ENCODE measurements at regions not wholly inside any gene's neighbourhood (a gene's known extent, or its start where the extent isn't known, plus 50 kb on each side); places are given as distances from the start of the nearest gene placed in this dataset.
"Not testable (repeated sequence)": the region's sequence is repeated elsewhere in the genome, so short reads cannot be mapped to it uniquely, and the experiment has no call there.

- Histone ChIP-seq H3K27me3 (no peaks in the 10 kb centered on the region), H3K9me3 (peaks cover 0 to 49% (median 17%) of the 10 kb centered on the region in 11 donors), H3K27ac (no peak overlapping the region), H3K4me1 (no peaks in the 10 kb centered on the region), H3K36me3 (no peaks in the 10 kb centered on the region), H3K4me3 (no peak overlapping the region)
- ATAC-seq (no peak), DNase-seq (no peak)
- no peak for TF ChIP-seq CTCF (IDR thresholded peaks at IDR 0.05)
- intact Hi-C loops (cut with DNase I), result no loop called here
- 60 to 77% methylated on average over 1 of the region's 1 CpG for WGBS, 2 donors
These were observed 405.0 kb downstream of the RAP2B start for GRCh38 chr3:153567011-153567410.

- no peak for TF ChIP-seq CTCF (IDR thresholded peaks at IDR 0.05)
- intact Hi-C loops (cut with DNase I), result no loop called here
- no peak for ATAC-seq
These were observed 405.5 kb downstream of the RAP2B start for GRCh38 chr3:153567556-153567955.

GRCh38 chr3:153570481-153570880 lies 408.5 kb downstream of the RAP2B start:
- H3K36me3 ChIP-seq; H3K4me1 ChIP-seq; DNase-seq; ATAC-seq; intact Hi-C loops (cut with DNase I); H3K27ac ChIP-seq; H3K27me3 ChIP-seq; H3K4me3 ChIP-seq: not testable (repeated sequence)
- 88 to 89% methylated on average over 1 of the region's 1 CpG for WGBS, 2 donors
- H3K9me3 ChIP-seq, result peaks cover 0 to 15% (median 0%) of the 10 kb centered on the region in 11 donors

More at GRCh38 chr3:153567556-153567955, 405.5 kb downstream of the RAP2B start:
- Histone ChIP-seq H3K9me3 (peaks cover 0 to 43% (median 17%) of the 10 kb centered on the region in 11 donors), H3K4me1 (no peaks in the 10 kb centered on the region), H3K4me3 (no peak overlapping the region), H3K27me3 (no peaks in the 10 kb centered on the region), H3K36me3 (no peaks in the 10 kb centered on the region), H3K27ac (no peak overlapping the region)
- no peak for DNase-seq

GRCh38 chr3:153572165-153572564 lies 410.1 kb downstream of the RAP2B start:
- whole genome bisulfite sequencing, 2 donors, result 78 to 82% methylated on average over 3 of the region's 3 CpGs
- Histone ChIP-seq H3K36me3 (no peaks in the 10 kb centered on the region), H3K4me1 (no peaks in the 10 kb centered on the region), H3K9me3 (peaks cover 0 to 15% (median 0%) of the 10 kb centered on the region in 11 donors), H3K4me3 (no peak overlapping the region), H3K27me3 (no peaks in the 10 kb centered on the region), H3K27ac (no peak overlapping the region)
- ATAC-seq (no peak), DNase-seq (no peak)
- intact Hi-C loops (cut with DNase I), result no loop called here
- no peak for TF ChIP-seq CTCF (IDR thresholded peaks at IDR 0.05)

DNA sequence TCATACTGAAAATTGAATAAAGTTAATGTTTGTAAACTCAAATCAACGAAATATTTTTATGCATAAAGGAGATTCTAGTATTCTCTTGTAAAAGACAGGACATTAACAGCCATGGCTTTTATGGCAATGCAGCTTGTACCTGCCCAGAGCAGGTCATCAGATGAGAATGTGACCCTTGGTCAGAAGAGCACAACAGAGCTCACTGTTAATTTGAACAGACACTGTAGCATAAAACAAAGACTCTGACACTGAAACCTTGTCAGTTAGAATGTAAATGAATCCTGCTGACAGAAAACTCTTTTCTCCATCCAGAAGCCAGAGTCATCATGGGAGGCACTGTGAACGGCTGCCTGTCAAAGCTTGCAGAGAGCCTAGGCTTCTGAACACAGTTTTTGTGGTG lies 410.6 kb downstream of the RAP2B start:
- no peaks in the 10 kb centered on the region for H3K27me3 ChIP-seq
- no peaks in the 10 kb centered on the region for H3K4me1 ChIP-seq
- intact Hi-C loops (cut with DNase I), result no loop called here
- no peak for TF ChIP-seq CTCF (IDR thresholded peaks at IDR 0.05)
- H3K9me3 ChIP-seq, result peaks cover 0 to 15% (median 0%) of the 10 kb centered on the region in 11 donors
- H3K36me3 ChIP-seq, result no peaks in the 10 kb centered on the region
- H3K27ac ChIP-seq, result no peak overlapping the region
- WGBS, 2 donors, result 70% methylated on average over 2 of the region's 2 CpGs
- H3K4me3 ChIP-seq, result no peak overlapping the region
- no peak for DNase-seq
- ATAC-seq, result no peak
